Activated CD4-positive, alpha-beta T cell treated with anti-CD3 and anti-CD28 coated beads, Interleukin-2, Interleukin-6, amounts not matched to agents 100 ng/mL and 50 ng/mL, durations not matched to agents 16 hours and 8 hours (primary cell): ENCODE measurements at regions not wholly inside any gene's neighbourhood (a gene's known extent, or its start where the extent isn't known, plus 50 kb on each side); places are given as distances from the start of the nearest gene placed in this dataset.
"Not testable (repeated sequence)": the region's sequence is repeated elsewhere in the genome, so short reads cannot be mapped to it uniquely, and the experiment has no call there.

Experiments used
- DNase-seq: peaks from one replicate; pipeline ENCODE4 v3.0.0-alpha.2; 2020

GRCh38 chr5:103425686-103426454, 136.7 kb downstream of the NUDT12 start:
- DNase-seq = no peak

GRCh38 chr5:103424453-103425205, 138.0 kb downstream of the NUDT12 start:
- no peak for DNase-seq

- no peak for DNase-seq
These were observed 138.6 kb downstream of the NUDT12 start for GRCh38 chr5:103424026-103424425.

- DNase-seq = no peak
These were observed 139.8 kb downstream of the NUDT12 start for GRCh38 chr5:103422756-103423155.

- no peak for DNase-seq
These were observed 148.0 kb downstream of the NUDT12 start for GRCh38 chr5:103414604-103415003.

GRCh38 chr5:103411711-103412110, 150.9 kb downstream of the NUDT12 start:
- no peak for DNase-seq

GRCh38 chr5:103410172-103410571, 151.6 kb downstream of the MACIR start:
- no peak for DNase-seq

- DNase-seq = no peak
These were observed 150.6 kb downstream of the MACIR start for GRCh38 chr5:103409013-103409670.

- no peak for DNase-seq
These were observed 149.8 kb downstream of the MACIR start for GRCh38 chr5:103408408-103408807.

- no peak for DNase-seq
These were observed 148.8 kb downstream of the MACIR start for GRCh38 chr5:103407402-103407801.

- DNase-seq = no peak
These were observed 145.9 kb downstream of the MACIR start for GRCh38 chr5:103404483-103404882.

- no peak for DNase-seq
These were observed 144.3 kb downstream of the MACIR start for GRCh38 chr5:103402851-103403250.

- no peak for DNase-seq
These were observed 139.4 kb downstream of the MACIR start for GRCh38 chr5:103397739-103398581.

GRCh38 chr5:103394676-103395075, 136.1 kb downstream of the MACIR start:
- no peak for DNase-seq

GRCh38 chr5:103393101-103393754, 134.7 kb downstream of the MACIR start:
- no peak for DNase-seq

GRCh38 chr5:103391659-103392058, 133.1 kb downstream of the MACIR start:
- DNase-seq = no peak

- DNase-seq = no peak
These were observed 131.3 kb downstream of the MACIR start for GRCh38 chr5:103389846-103390245.

- no peak for DNase-seq
These were observed 130.8 kb downstream of the MACIR start for GRCh38 chr5:103389357-103389756.

GRCh38 chr5:103385722-103386121, 127.2 kb downstream of the MACIR start:
- DNase-seq = no peak

GRCh38 chr5:103377638-103378037, 119.1 kb downstream of the MACIR start:
- not testable (repeated sequence) for DNase-seq

GRCh38 chr5:103375863-103376591, 117.5 kb downstream of the MACIR start:
- no peak for DNase-seq

GRCh38 chr5:103375350-103375749, 116.8 kb downstream of the MACIR start:
- DNase-seq = no peak
